ENCODE measurements at regions not wholly inside any gene's neighbourhood (a gene's known extent, or its start where the extent isn't known, plus 50 kb on each side); places are given as distances from the start of the nearest gene placed in this dataset.

DNA sequence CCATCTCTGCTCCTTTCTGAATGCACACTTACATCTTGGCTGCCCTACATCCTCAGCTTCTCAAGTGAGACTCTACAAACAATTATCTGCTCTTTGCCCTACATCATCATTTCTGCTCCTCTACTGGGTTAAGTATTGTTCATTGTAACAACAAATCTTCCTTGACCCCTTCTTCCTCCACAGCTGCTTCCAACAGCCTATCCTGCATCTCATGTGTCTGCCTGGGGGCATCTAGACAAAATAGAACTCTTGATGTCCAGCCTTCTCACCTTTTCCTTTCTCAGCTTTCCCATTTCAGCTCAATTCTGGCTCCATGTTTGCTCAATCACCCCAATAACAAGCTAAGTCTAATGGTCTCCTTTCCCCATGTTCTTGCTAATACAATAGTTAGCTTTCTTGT is 509.8 kb downstream of the DIRAS2 start (continued):
- TF ChIP-seq, protein P1, sequence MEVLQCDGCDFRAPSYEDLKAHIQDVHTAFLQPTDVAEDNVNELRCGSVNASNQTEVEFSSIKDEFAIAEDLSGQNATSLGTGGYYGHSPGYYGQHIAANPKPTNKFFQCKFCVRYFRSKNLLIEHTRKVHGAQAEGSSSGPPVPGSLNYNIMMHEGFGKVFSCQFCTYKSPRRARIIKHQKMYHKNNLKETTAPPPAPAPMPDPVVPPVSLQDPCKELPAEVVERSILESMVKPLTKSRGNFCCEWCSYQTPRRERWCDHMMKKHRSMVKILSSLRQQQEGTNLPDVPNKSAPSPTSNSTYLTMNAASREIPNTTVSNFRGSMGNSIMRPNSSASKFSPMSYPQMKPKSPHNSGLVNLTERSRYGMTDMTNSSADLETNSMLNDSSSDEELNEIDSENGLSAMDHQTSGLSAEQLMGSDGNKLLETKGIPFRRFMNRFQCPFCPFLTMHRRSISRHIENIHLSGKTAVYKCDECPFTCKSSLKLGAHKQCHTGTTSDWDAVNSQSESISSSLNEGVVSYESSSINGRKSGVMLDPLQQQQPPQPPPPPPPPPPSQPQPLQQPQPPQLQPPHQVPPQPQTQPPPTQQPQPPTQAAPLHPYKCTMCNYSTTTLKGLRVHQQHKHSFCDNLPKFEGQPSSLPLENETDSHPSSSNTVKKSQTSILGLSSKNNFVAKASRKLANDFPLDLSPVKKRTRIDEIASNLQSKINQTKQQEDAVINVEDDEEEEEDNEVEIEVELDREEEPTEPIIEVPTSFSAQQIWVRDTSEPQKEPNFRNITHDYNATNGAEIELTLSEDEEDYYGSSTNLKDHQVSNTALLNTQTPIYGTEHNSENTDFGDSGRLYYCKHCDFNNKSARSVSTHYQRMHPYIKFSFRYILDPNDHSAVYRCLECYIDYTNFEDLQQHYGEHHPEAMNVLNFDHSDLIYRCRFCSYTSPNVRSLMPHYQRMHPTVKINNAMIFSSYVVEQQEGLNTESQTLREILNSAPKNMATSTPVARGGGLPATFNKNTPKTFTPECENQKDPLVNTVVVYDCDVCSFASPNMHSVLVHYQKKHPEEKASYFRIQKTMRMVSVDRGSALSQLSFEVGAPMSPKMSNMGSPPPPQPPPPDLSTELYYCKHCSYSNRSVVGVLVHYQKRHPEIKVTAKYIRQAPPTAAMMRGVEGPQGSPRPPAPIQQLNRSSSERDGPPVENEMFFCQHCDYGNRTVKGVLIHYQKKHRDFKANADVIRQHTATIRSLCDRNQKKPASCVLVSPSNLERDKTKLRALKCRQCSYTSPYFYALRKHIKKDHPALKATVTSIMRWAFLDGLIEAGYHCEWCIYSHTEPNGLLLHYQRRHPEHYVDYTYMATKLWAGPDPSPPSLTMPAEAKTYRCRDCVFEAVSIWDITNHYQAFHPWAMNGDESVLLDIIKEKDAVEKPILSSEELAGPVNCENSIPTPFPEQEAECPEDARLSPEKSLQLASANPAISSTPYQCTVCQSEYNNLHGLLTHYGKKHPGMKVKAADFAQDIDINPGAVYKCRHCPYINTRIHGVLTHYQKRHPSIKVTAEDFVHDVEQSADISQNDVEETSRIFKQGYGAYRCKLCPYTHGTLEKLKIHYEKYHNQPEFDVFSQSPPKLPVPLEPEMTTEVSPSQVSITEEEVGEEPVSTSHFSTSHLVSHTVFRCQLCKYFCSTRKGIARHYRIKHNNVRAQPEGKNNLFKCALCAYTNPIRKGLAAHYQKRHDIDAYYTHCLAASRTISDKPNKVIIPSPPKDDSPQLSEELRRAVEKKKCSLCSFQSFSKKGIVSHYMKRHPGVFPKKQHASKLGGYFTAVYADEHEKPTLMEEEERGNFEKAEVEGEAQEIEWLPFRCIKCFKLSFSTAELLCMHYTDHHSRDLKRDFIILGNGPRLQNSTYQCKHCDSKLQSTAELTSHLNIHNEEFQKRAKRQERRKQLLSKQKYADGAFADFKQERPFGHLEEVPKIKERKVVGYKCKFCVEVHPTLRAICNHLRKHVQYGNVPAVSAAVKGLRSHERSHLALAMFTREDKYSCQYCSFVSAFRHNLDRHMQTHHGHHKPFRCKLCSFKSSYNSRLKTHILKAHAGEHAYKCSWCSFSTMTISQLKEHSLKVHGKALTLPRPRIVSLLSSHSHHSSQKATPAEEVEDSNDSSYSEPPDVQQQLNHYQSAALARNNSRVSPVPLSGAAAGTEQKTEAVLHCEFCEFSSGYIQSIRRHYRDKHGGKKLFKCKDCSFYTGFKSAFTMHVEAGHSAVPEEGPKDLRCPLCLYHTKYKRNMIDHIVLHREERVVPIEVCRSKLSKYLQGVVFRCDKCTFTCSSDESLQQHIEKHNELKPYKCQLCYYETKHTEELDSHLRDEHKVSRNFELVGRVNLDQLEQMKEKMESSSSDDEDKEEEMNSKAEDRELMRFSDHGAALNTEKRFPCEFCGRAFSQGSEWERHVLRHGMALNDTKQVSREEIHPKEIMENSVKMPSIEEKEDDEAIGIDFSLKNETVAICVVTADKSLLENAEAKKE (CRISPR knock-in tag; IDR thresholded peaks at IDR 0.05), result no peak
- TF ChIP-seq STAT1 (IDR thresholded peaks at IDR 0.05; ENCODE audit: unreplicated experiment), result no peak

DNA sequence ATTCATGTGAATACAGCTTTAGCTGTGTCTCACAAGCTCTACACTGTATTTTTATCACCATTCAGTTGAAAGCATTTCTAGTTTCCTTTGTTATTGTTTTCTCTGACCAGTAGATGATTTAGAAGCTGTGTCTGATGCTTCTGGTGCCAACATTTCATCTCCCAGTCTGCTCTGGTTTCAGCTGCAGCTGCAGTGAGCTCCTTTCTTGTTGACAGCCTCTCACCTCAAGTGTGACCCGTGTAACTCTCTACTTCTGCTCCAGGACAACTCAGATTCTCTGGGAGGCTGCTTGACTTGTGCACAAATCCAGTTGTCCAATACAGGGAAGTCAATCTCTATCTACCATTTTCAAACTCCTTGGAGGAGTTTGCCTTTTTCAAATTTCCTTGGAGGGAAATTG is 504.8 kb downstream of the DIRAS2 start:
- Histone ChIP-seq H3K4me1 (ENCODE audit: insufficient read depth) (no peaks in the 10 kb centered on the region), H4K20me1 (replicated peaks; ENCODE audit: insufficient read depth) (no peaks in the 10 kb centered on the region), H3K4me2 (no peak overlapping the region), H2AFZ (no peak overlapping the region), H3K79me2 (replicated peaks; ENCODE audit: insufficient read depth) (no peaks in the 10 kb centered on the region), H3K27me3 (ENCODE audit: insufficient read depth) (no peaks in the 10 kb centered on the region), H3K36me3 (ENCODE audit: insufficient read depth) (no peaks in the 10 kb centered on the region), H3F3A (replicated peaks; ENCODE audit: low read depth) (no peaks in the 10 kb centered on the region), H3K4me3 (no peak overlapping the region), H3K27ac (ENCODE audit: low read depth) (no peak overlapping the region), H3K9me2 (ENCODE audit: insufficient read depth) (no peaks in the 10 kb centered on the region)
- H3K4me1 Mint-ChIP-seq, result peaks cover 16% of the 10 kb centered on the region
- DNase-seq (ENCODE audit: low spot score) (no peak), ATAC-seq (no peak)
- no peaks in the 10 kb centered on the region for H3K36me3 Mint-ChIP-seq (ENCODE audit: low read depth)
- H3K27me3 Mint-ChIP-seq (ENCODE audit: insufficient read depth, low read depth, poor library complexity), result no peaks in the 10 kb centered on the region
- TF ChIP-seq, protein P2, sequence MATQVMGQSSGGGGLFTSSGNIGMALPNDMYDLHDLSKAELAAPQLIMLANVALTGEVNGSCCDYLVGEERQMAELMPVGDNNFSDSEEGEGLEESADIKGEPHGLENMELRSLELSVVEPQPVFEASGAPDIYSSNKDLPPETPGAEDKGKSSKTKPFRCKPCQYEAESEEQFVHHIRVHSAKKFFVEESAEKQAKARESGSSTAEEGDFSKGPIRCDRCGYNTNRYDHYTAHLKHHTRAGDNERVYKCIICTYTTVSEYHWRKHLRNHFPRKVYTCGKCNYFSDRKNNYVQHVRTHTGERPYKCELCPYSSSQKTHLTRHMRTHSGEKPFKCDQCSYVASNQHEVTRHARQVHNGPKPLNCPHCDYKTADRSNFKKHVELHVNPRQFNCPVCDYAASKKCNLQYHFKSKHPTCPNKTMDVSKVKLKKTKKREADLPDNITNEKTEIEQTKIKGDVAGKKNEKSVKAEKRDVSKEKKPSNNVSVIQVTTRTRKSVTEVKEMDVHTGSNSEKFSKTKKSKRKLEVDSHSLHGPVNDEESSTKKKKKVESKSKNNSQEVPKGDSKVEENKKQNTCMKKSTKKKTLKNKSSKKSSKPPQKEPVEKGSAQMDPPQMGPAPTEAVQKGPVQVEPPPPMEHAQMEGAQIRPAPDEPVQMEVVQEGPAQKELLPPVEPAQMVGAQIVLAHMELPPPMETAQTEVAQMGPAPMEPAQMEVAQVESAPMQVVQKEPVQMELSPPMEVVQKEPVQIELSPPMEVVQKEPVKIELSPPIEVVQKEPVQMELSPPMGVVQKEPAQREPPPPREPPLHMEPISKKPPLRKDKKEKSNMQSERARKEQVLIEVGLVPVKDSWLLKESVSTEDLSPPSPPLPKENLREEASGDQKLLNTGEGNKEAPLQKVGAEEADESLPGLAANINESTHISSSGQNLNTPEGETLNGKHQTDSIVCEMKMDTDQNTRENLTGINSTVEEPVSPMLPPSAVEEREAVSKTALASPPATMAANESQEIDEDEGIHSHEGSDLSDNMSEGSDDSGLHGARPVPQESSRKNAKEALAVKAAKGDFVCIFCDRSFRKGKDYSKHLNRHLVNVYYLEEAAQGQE (IDR thresholded peaks at IDR 0.05; ENCODE audit: unreplicated experiment), result no peak
- TF ChIP-seq, protein P3, sequence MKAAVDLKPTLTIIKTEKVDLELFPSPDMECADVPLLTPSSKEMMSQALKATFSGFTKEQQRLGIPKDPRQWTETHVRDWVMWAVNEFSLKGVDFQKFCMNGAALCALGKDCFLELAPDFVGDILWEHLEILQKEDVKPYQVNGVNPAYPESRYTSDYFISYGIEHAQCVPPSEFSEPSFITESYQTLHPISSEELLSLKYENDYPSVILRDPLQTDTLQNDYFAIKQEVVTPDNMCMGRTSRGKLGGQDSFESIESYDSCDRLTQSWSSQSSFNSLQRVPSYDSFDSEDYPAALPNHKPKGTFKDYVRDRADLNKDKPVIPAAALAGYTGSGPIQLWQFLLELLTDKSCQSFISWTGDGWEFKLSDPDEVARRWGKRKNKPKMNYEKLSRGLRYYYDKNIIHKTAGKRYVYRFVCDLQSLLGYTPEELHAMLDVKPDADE (IDR thresholded peaks at IDR 0.05), result no peak
- TF ChIP-seq ZNF114 (CRISPR knock-in tag; IDR thresholded peaks at IDR 0.05) (no peak), POLR2AphosphoS5 (IDR thresholded peaks at IDR 0.05; ENCODE audit: low read depth) (no peak)
- H3K27ac Mint-ChIP-seq, result no peak overlapping the region
- no peaks in the 10 kb centered on the region; the same call in 2 of the 3 replicates for H3K9me3 Mint-ChIP-seq
- H3K4me3 Mint-ChIP-seq, result no peak overlapping the region

Measured in GM23338 (cell line).